ENCODE measurements at regions not wholly inside any gene's neighbourhood (a gene's known extent, or its start where the extent isn't known, plus 50 kb on each side); places are given as distances from the start of the nearest gene placed in this dataset.
A peak's percentile ranks its signal among the peaks of the same experiment; 100 is the strongest.

GRCh38 chr15:29942548-29942947 lies 120.3 kb upstream of the TJP1 start:
- no peaks in the 10 kb centered on the region for H3K79me2 ChIP-seq (ENCODE audit: insufficient read depth, low read depth, low read length)
- no peak overlapping the region for H3K4me2 ChIP-seq (ENCODE audit: low read length)
- ChIA-PET POLR2A (no interaction called here), CTCF (ENCODE audit: unreplicated experiment) (no interaction called here)
- no peaks in the 10 kb centered on the region for H3K4me1 ChIP-seq (ENCODE audit: insufficient read depth, low read length, poor library complexity, severe bottlenecking)
- no peaks in the 10 kb centered on the region for H4K20me1 ChIP-seq (ENCODE audit: insufficient read depth, low read length)
- H3K9me2 ChIP-seq (ENCODE audit: insufficient read depth, low read length): no peaks in the 10 kb centered on the region
- no peak overlapping the region for H3K27ac ChIP-seq (ENCODE audit: low read depth, low read length, poor library complexity, severe bottlenecking)
- DNase-seq (ENCODE audit: low spot score): no peak
- H3K9me3 ChIP-seq (ENCODE audit: low read length): no peaks in the 10 kb centered on the region
- no peak overlapping the region for H3K4me3 ChIP-seq (ENCODE audit: low read depth, low read length, poor library complexity, severe bottlenecking)
- H2AFZ ChIP-seq (ENCODE audit: low read length): no peak overlapping the region
- intact Hi-C loops (cut with micrococcal nuclease; ENCODE audit: unreplicated experiment): no loop called here
- H3K36me3 ChIP-seq (ENCODE audit: insufficient read depth, low read length): no peaks in the 10 kb centered on the region
- no TSS peak for BruUV-seq (replicated peaks)
- TF ChIP-seq CTCF (conservative IDR thresholded peaks at IDR 0.05; ENCODE audit: low read length) (no peak), EZH2phosphoT487 (IDR thresholded peaks at IDR 0.05; ENCODE audit: borderline replicate concordance, low read depth, low read length) (no peak)

DNA sequence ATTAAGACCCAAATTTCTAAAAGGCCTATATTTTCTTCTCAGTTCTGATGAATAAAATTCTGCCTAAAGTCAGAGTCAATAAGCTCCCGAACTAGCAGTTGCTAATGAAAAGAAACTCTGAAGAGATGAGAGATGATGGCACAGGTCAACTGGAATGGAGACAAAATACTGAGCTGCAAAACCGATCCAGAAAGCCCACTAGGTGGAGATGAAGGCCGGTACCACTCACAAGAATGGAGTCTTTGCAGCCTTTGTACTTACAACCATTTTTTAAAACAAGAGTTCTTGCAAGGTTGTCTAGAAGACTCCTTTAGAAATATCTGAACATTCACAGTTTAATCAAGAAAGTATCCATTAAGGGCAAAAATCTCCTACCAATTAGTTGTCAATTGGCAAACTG lies 119.9 kb upstream of the TJP1 start:
- H3K9me2 ChIP-seq (ENCODE audit: insufficient read depth, low read length): no peaks in the 10 kb centered on the region
- CTCF ChIA-PET (ENCODE audit: unreplicated experiment): no interaction called here
- H3K79me2 ChIP-seq (ENCODE audit: insufficient read depth, low read depth, low read length): no peaks in the 10 kb centered on the region
- no peaks in the 10 kb centered on the region for H3K36me3 ChIP-seq (ENCODE audit: insufficient read depth, low read length)
- DNase-seq (ENCODE audit: low spot score): no peak
- POLR2A ChIA-PET: no interaction called here
- TF ChIP-seq CTCF (conservative IDR thresholded peaks at IDR 0.05; ENCODE audit: low read length): 0 out of 2 replicates have a peak, but pooled peaks have one; percentile 11
- TF ChIP-seq EZH2phosphoT487 (IDR thresholded peaks at IDR 0.05; ENCODE audit: borderline replicate concordance, low read depth, low read length): no peak
- no peaks in the 10 kb centered on the region for H3K4me1 ChIP-seq (ENCODE audit: insufficient read depth, low read length, poor library complexity, severe bottlenecking)
- intact Hi-C loops (cut with micrococcal nuclease; ENCODE audit: unreplicated experiment): no loop called here
- no TSS peak for BruUV-seq (replicated peaks)
- H3K27ac ChIP-seq (ENCODE audit: low read depth, low read length, poor library complexity, severe bottlenecking): no peak overlapping the region
- H4K20me1 ChIP-seq (ENCODE audit: insufficient read depth, low read length): no peaks in the 10 kb centered on the region
- no peak overlapping the region for H2AFZ ChIP-seq (ENCODE audit: low read length)
- no peak overlapping the region for H3K4me2 ChIP-seq (ENCODE audit: low read length)
- H3K9me3 ChIP-seq (ENCODE audit: low read length): no peaks in the 10 kb centered on the region
- H3K4me3 ChIP-seq (ENCODE audit: low read depth, low read length, poor library complexity, severe bottlenecking): no peak overlapping the region

GRCh38 chr15:29939404-29939803 lies 117.1 kb upstream of the TJP1 start:
- intact Hi-C loops (cut with micrococcal nuclease; ENCODE audit: unreplicated experiment): no loop called here

More at GRCh38 chr15:29939404-29939803, 117.1 kb upstream of the TJP1 start:
- Histone ChIP-seq H3K4me1 (ENCODE audit: insufficient read depth, low read length, poor library complexity, severe bottlenecking) (no peaks in the 10 kb centered on the region), H3K4me3 (ENCODE audit: low read depth, low read length, poor library complexity, severe bottlenecking) (no peak overlapping the region), H4K20me1 (ENCODE audit: insufficient read depth, low read length) (no peaks in the 10 kb centered on the region), H3K27ac (ENCODE audit: low read depth, low read length, poor library complexity, severe bottlenecking) (no peak overlapping the region), H3K9me2 (ENCODE audit: insufficient read depth, low read length) (no peaks in the 10 kb centered on the region), H3K9me3 (ENCODE audit: low read length) (no peaks in the 10 kb centered on the region), H3K36me3 (ENCODE audit: insufficient read depth, low read length) (no peaks in the 10 kb centered on the region), H3K4me2 (ENCODE audit: low read length) (no peak overlapping the region), H2AFZ (ENCODE audit: low read length) (no peak overlapping the region), H3K79me2 (ENCODE audit: insufficient read depth, low read depth, low read length) (no peaks in the 10 kb centered on the region)
- no peak for DNase-seq (ENCODE audit: low spot score)
- CTCF ChIA-PET (ENCODE audit: unreplicated experiment): no interaction called here
- no TSS peak for BruUV-seq (replicated peaks)
- POLR2A ChIA-PET: no interaction called here
- TF ChIP-seq CTCF (conservative IDR thresholded peaks at IDR 0.05; ENCODE audit: low read length) (no peak), EZH2phosphoT487 (IDR thresholded peaks at IDR 0.05; ENCODE audit: borderline replicate concordance, low read depth, low read length) (no peak)
